Vagina (tissue), 2 donors: ENCODE measurements at regions not wholly inside any gene's neighbourhood (a gene's known extent, or its start where the extent isn't known, plus 50 kb on each side); places are given as distances from the start of the nearest gene placed in this dataset.

ENCODE experiments used
- CTCF ChIP-seq, 3 experiments: fragments of 450-650 bp in 2 of 3; fragments of 200-600 bp in 1 of 3; sonication (generic) in 1 of 3; IDR thresholded peaks; one replicate each; pipeline ENCODE4 v1.5.1; 2017 to 2019; ENCODE audit warnings: antibody characterized with exemption in 3 of 3, mild to moderate bottlenecking in 2 of 3, moderate library complexity in 2 of 3
- POLR2AphosphoS5 ChIP-seq, 2 donors: sonication (generic); formaldehyde crosslinking; IDR thresholded peaks; one replicate each; pipeline ENCODE4 v1.9.0; 2017; ENCODE audit warnings: antibody characterized with exemption in 2 of 2, mild to moderate bottlenecking in 2 of 2, low read depth in 1 of 2; ENCODE audit not compliant: insufficient read depth in 1 of 2

- TF ChIP-seq CTCF (IDR thresholded peaks at IDR 0.05) = no peak
- no peak for TF ChIP-seq POLR2AphosphoS5 (IDR thresholded peaks at IDR 0.05; ENCODE audit: insufficient read depth in 1 of 2, low read depth in 1 of 2)
These were observed 509.3 kb upstream of the CITED2 start for GRCh38 chr6:139883776-139884175.
